Urinary bladder (tissue), 3 donors: ENCODE measurements at regions not wholly inside any gene's neighbourhood (a gene's known extent, or its start where the extent isn't known, plus 50 kb on each side); places are given as distances from the start of the nearest gene placed in this dataset.
"Not testable (repeated sequence)": the region's sequence is repeated elsewhere in the genome, so short reads cannot be mapped to it uniquely, and the experiment has no call there.

Experiments used
- DNase-seq: peaks from one replicate; pipeline ENCODE4 v3.0.0-alpha.2; 2015; ENCODE audit errors: extremely low spot score
- H3K27ac ChIP-seq: one replicate; pipeline ENCODE4 v1.5.1; 2013; ENCODE audit warnings: low read depth, mild to moderate bottlenecking, moderate library complexity
- H3K36me3 ChIP-seq: one replicate; pipeline ENCODE4 v1.6.1; 2013; ENCODE audit warnings: mild to moderate bottlenecking, moderate library complexity; ENCODE audit not compliant: insufficient read depth
- H3K4me1 ChIP-seq: one replicate; pipeline ENCODE4 v1.6.1; 2013; ENCODE audit warnings: mild to moderate bottlenecking, moderate library complexity; ENCODE audit not compliant: insufficient read depth
- H3K4me3 ChIP-seq: one replicate; pipeline ENCODE4 v1.5.1; 2013; ENCODE audit warnings: low read depth, low read length
- WGBS: extraction: QIAGEN DNeasy Blood & Tissue Kit; methylation state at CpG from one replicate; pipeline ENCODE4 v1.1.7; 2013; 5-methylcytosine and 5-hydroxymethylcytosine counted together
- donor health status: healthy with polysubstance abuse.
- donor health status: healthy.

GRCh38 chr3:165607221-165607620, 230.0 kb downstream of the BCHE start:
- no peak overlapping the region for H3K4me3 ChIP-seq
- H3K27ac ChIP-seq, result no peak overlapping the region
- no peaks in the 10 kb centered on the region for H3K36me3 ChIP-seq
- DNase-seq, result no peak
- no peaks in the 10 kb centered on the region for H3K4me1 ChIP-seq

GRCh38 chr3:165603196-165603595, 234.0 kb downstream of the BCHE start:
- WGBS, result 93% methylated on average over 2 of the region's 2 CpGs
- H3K4me3 ChIP-seq, result no peak overlapping the region
- no peaks in the 10 kb centered on the region for H3K36me3 ChIP-seq
- H3K4me1 ChIP-seq, result no peaks in the 10 kb centered on the region
- H3K27ac ChIP-seq, result no peak overlapping the region
- no peak for DNase-seq

- H3K27ac ChIP-seq, DNase-seq: not testable (repeated sequence)
- 85% methylated on average over 13 of the region's 13 CpGs for WGBS
Measured at GRCh38 chr3:165572566-165572965, 264.7 kb downstream of the BCHE start.

GRCh38 chr3:165568907-165569462, 268.2 kb downstream of the BCHE start:
- Histone ChIP-seq H3K4me1 (no peaks in the 10 kb centered on the region), H3K4me3 (no peak overlapping the region), H3K36me3 (no peaks in the 10 kb centered on the region), H3K27ac (no peak overlapping the region)
- 59% methylated on average over 1 of the region's 1 CpG for WGBS
- DNase-seq, result no peak

More at GRCh38 chr3:165572566-165572965, 264.7 kb downstream of the BCHE start:
- H3K36me3 ChIP-seq, H3K4me1 ChIP-seq, H3K4me3 ChIP-seq: not testable (repeated sequence)

- Histone ChIP-seq H3K4me3 (no peak overlapping the region), H3K4me1 (no peaks in the 10 kb centered on the region), H3K36me3 (no peaks in the 10 kb centered on the region), H3K27ac (no peak overlapping the region)
- 90% methylated on average over 2 of the region's 2 CpGs for WGBS
- DNase-seq, result no peak
Measured at GRCh38 chr3:165555785-165556184, 281.4 kb downstream of the BCHE start.

- Histone ChIP-seq H3K27ac (no peak overlapping the region), H3K4me1 (no peaks in the 10 kb centered on the region), H3K36me3 (no peaks in the 10 kb centered on the region), H3K4me3 (no peak overlapping the region)
- DNase-seq, result no peak
- 65% methylated on average over 3 of the region's 3 CpGs for WGBS
Measured at GRCh38 chr3:165553371-165553770, 283.9 kb downstream of the BCHE start.

- Histone ChIP-seq H3K4me1 (no peaks in the 10 kb centered on the region), H3K4me3 (no peak overlapping the region), H3K36me3 (no peaks in the 10 kb centered on the region), H3K27ac (no peak overlapping the region)
- DNase-seq, result no peak
- 76% methylated on average over 5 of the region's 5 CpGs for WGBS
Measured at GRCh38 chr3:165549665-165550064, 287.6 kb downstream of the BCHE start.

GRCh38 chr3:165549037-165549436, 288.2 kb downstream of the BCHE start:
- 39% methylated on average over 1 of the region's 1 CpG for WGBS
- H3K36me3 ChIP-seq, result no peaks in the 10 kb centered on the region
- DNase-seq, result no peak
- H3K4me1 ChIP-seq, result no peaks in the 10 kb centered on the region
- H3K4me3 ChIP-seq, result no peak overlapping the region
- H3K27ac ChIP-seq, result no peak overlapping the region

- Histone ChIP-seq H3K27ac (no peak overlapping the region), H3K36me3 (no peaks in the 10 kb centered on the region), H3K4me3 (no peak overlapping the region), H3K4me1 (no peaks in the 10 kb centered on the region)
- WGBS, result 78% methylated on average over 4 of the region's 4 CpGs
- no peak for DNase-seq
Measured at GRCh38 chr3:165545059-165545458, 292.2 kb downstream of the BCHE start.

GRCh38 chr3:165544432-165544831, 292.8 kb downstream of the BCHE start:
- Histone ChIP-seq H3K4me3 (no peak overlapping the region), H3K4me1 (no peaks in the 10 kb centered on the region), H3K36me3 (no peaks in the 10 kb centered on the region), H3K27ac (no peak overlapping the region)
- no peak for DNase-seq
- 88% methylated on average over 7 of the region's 7 CpGs for WGBS

- no peak for DNase-seq
- Histone ChIP-seq H3K4me3 (no peak overlapping the region), H3K4me1 (no peaks in the 10 kb centered on the region), H3K27ac (no peak overlapping the region), H3K36me3 (no peaks in the 10 kb centered on the region)
- 60% methylated on average over 2 of the region's 2 CpGs for WGBS
Measured at GRCh38 chr3:165538166-165538565, 299.1 kb downstream of the BCHE start.

GRCh38 chr3:165532851-165533250, 304.4 kb downstream of the BCHE start:
- 38% methylated on average over 1 of the region's 1 CpG for WGBS
- H3K4me3 ChIP-seq, result no peak overlapping the region
- no peaks in the 10 kb centered on the region for H3K36me3 ChIP-seq
- H3K27ac ChIP-seq, result no peak overlapping the region
- no peak for DNase-seq
- H3K4me1 ChIP-seq, result no peaks in the 10 kb centered on the region

- WGBS, result 91% methylated on average over 2 of the region's 2 CpGs
Measured at GRCh38 chr3:165529451-165529850, 307.8 kb downstream of the BCHE start.

GRCh38 chr3:165526367-165526766, 310.9 kb downstream of the BCHE start:
- no peak for DNase-seq
- 48% methylated on average over 2 of the region's 2 CpGs for WGBS
- no peaks in the 10 kb centered on the region for H3K36me3 ChIP-seq
- no peak overlapping the region for H3K4me3 ChIP-seq
- H3K27ac ChIP-seq, result no peak overlapping the region
- H3K4me1 ChIP-seq, result no peaks in the 10 kb centered on the region

More at GRCh38 chr3:165529451-165529850, 307.8 kb downstream of the BCHE start:
- Histone ChIP-seq H3K36me3 (no peaks in the 10 kb centered on the region), H3K4me3 (no peak overlapping the region), H3K4me1 (no peaks in the 10 kb centered on the region), H3K27ac (no peak overlapping the region)
- DNase-seq, result no peak

GRCh38 chr3:165523801-165524200, 313.4 kb downstream of the BCHE start:
- DNase-seq, result no peak
- H3K27ac ChIP-seq, result no peak overlapping the region
- no peaks in the 10 kb centered on the region for H3K36me3 ChIP-seq
- no peak overlapping the region for H3K4me3 ChIP-seq
- no peaks in the 10 kb centered on the region for H3K4me1 ChIP-seq
